ENCODE measurements at regions not wholly inside any gene's neighbourhood (a gene's known extent, or its start where the extent isn't known, plus 50 kb on each side); places are given as distances from the start of the nearest gene placed in this dataset.

GRCh38 chr3:139095803-139096466, 51.2 kb upstream of the PRR23C start:
- TF ChIP-seq, protein P1, sequence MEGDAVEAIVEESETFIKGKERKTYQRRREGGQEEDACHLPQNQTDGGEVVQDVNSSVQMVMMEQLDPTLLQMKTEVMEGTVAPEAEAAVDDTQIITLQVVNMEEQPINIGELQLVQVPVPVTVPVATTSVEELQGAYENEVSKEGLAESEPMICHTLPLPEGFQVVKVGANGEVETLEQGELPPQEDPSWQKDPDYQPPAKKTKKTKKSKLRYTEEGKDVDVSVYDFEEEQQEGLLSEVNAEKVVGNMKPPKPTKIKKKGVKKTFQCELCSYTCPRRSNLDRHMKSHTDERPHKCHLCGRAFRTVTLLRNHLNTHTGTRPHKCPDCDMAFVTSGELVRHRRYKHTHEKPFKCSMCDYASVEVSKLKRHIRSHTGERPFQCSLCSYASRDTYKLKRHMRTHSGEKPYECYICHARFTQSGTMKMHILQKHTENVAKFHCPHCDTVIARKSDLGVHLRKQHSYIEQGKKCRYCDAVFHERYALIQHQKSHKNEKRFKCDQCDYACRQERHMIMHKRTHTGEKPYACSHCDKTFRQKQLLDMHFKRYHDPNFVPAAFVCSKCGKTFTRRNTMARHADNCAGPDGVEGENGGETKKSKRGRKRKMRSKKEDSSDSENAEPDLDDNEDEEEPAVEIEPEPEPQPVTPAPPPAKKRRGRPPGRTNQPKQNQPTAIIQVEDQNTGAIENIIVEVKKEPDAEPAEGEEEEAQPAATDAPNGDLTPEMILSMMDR (conservative IDR thresholded peaks at IDR 0.05; ENCODE audit: low read length), result no peak
- no peak for DNase-seq (ENCODE audit: low read depth)

GRCh38 chr3:139096670-139097069, 52.0 kb upstream of the PRR23C start:
- H3K4me3 ChIP-seq (ENCODE audit: low read length), result no peak overlapping the region
- TF ChIP-seq, protein P1 (conservative IDR thresholded peaks at IDR 0.05; ENCODE audit: low read length), result no peak
- DNase-seq (ENCODE audit: low read depth), result no peak

More at GRCh38 chr3:139095803-139096466, 51.2 kb upstream of the PRR23C start:
- H3K4me3 ChIP-seq (ENCODE audit: low read length), result no peak overlapping the region

- TF ChIP-seq, protein P1 (conservative IDR thresholded peaks at IDR 0.05; ENCODE audit: low read length), result no peak
- H3K4me3 ChIP-seq (ENCODE audit: low read length), result no peak overlapping the region
- DNase-seq (ENCODE audit: low read depth), result no peak
Measured at GRCh38 chr3:139098391-139098790, 53.7 kb upstream of the PRR23C start.

DNA sequence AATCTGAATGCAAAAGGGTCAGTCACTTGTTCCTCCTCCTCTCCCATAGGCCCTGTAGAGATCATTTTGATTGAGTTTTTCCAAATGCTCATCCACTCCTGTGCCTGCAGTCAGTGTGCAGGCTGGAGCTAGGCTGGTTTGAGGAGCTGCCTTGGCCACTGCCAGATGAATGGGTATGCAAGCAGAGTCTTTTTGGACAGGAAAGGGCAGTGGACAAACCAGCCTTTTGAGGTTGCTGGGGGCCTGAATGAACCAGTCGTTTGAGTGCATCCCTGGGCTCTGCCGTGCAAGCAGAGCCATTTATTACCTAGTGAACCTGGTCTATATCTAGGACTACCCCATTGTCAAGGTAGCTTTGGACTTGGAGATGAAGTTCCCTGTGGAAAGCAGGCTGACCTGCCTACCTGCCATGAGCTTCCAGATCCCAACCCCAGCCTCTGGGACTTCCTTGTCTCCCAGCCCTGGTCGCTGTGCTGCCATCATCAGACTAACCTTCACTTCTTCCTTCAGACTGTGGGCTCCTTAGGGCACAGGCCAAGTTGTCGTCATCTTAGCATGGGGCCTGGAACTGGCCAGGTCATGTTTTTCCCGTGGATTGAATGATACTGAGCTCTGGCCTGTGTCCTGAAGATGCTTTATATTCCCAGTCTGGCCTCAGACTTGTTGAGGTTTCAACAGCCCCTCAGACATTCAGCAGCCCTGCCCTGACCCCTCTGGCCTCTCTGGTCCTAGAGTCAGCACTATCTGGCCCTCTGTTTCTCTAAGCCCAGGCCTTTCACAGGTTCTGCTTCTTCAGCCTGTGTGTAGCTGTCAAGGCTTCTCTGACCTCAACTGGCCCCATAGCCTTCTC, 55.5 kb upstream of the PRR23C start:
- TF ChIP-seq, protein P1 (conservative IDR thresholded peaks at IDR 0.05; ENCODE audit: low read length), result no peak
- no peak overlapping the region for H3K4me3 ChIP-seq (ENCODE audit: low read length)
- no peak for DNase-seq (ENCODE audit: low read depth)

GRCh38 chr3:139100821-139101220, 56.1 kb upstream of the PRR23C start:
- DNase-seq (ENCODE audit: low read depth), result no peak
- TF ChIP-seq, protein P1 (conservative IDR thresholded peaks at IDR 0.05; ENCODE audit: low read length), result no peak
- H3K4me3 ChIP-seq (ENCODE audit: low read length), result no peak overlapping the region

DNA sequence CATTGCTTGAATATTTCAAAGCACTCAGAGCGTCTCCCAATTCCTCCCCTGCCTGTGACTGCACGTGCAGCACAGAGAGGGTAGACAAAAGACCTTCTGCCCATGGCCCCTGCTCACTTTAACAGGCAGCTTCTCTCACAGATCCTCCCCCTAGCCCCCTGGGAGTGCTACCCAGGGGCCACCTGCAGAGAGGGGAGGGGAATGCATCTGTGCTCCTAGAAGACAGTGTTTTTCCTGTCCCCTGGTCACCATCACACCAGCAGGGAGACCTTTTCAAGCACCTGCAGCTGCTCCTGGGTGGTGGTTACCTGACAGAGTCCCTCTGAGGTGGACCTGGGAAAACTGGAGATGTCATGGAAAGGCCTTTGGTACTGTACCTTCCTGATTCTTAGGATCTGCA, 56.7 kb upstream of the PRR23C start:
- no peak for DNase-seq (ENCODE audit: low read depth)
- no peak overlapping the region for H3K4me3 ChIP-seq (ENCODE audit: low read length)
- TF ChIP-seq, protein P1 (conservative IDR thresholded peaks at IDR 0.05; ENCODE audit: low read length), result no peak

- DNase-seq (ENCODE audit: low read depth), result no peak
- TF ChIP-seq, protein P1 (conservative IDR thresholded peaks at IDR 0.05; ENCODE audit: low read length), result no peak
Measured at GRCh38 chr3:139103484-139103883, 58.8 kb upstream of the PRR23C start.

More at GRCh38 chr3:139103484-139103883, 58.8 kb upstream of the PRR23C start:
- H3K4me3 ChIP-seq (ENCODE audit: low read length), result no peak overlapping the region

All from AG10803 (cell line).